A549 (cell line): ENCODE measurements at regions not wholly inside any gene's neighbourhood (a gene's known extent, or its start where the extent isn't known, plus 50 kb on each side); places are given as distances from the start of the nearest gene placed in this dataset.

Source experiments
- ATAC-seq, 2 experiments: fragments of 200-7000 bp in 1 of 2; fragments of >200 bp in 1 of 2; cut with Nextera tagmentation in 1 of 2; cut with Tn5 transposase in 1 of 2; 3 replicates each; pipeline versions ENCODE4 v1.8.0 to v1.9.1; 2018 to 2020; ENCODE audit warnings: mild to moderate bottlenecking in 1 of 2, moderate library complexity in 1 of 2
- CTCF ChIA-PET: fragments of 300-600 bp; sonication (Branson Sonifier 250); formaldehyde crosslinking; extraction: SDS; loops from one replicate; lab custom pipeline; 2021; ENCODE audit warnings: antibody characterized with exemption, inconsistent platforms; lab: Yijun Ruan, JAX
- POLR2A ChIA-PET: fragments of 350-600 bp; formaldehyde crosslinking; extraction: SDS; loops from one replicate; lab custom pipeline; 2021; ENCODE audit warnings: antibody characterized with exemption, inconsistent platforms; lab: Yijun Ruan, JAX
- DNase-seq, 2 experiments: peaks; one replicate each; pipeline versions ENCODE4 v3.0.0 to v3.0.0-alpha.2; 2011 to 2016; ENCODE audit warnings: low read depth in 1 of 2, low spot score in 1 of 2
- FAIRE-seq: peaks from 2 replicates; lab custom pipeline; 2011; peaks lifted over from hg19 to GRCh38; lab: Jason Lieb, UNC
- H3K27ac ChIP-seq, 2 experiments: fragments of >200 bp; sonication (Bioruptor Twin); formaldehyde crosslinking; 3 replicates each; pipeline ENCODE4 v1.5.1; 2016 to 2017
- H3K4me1 ChIP-seq: fragments of >200 bp; sonication (Bioruptor Twin); formaldehyde crosslinking; 3 replicates; pipeline ENCODE4 v1.6.1; 2016
- H3K4me2 ChIP-seq: fragments of >200 bp; sonication (Bioruptor Twin); formaldehyde crosslinking; 3 replicates; pipeline ENCODE4 v1.6.1; 2016
- H3K4me3 ChIP-seq: fragments of >200 bp; sonication (Bioruptor Twin); formaldehyde crosslinking; 3 replicates; pipeline ENCODE4 v1.5.1; 2016
- H3K9me3 ChIP-seq: fragments of >200 bp; sonication (Bioruptor Twin); formaldehyde crosslinking; 3 replicates; pipeline ENCODE4 v1.6.1; 2016
- CBX8 ChIP-seq: fragments of 200-600 bp; sonication (generic); IDR thresholded peaks from 2 replicates; pipeline ENCODE4 v1.6.1; 2016
- CHD2 ChIP-seq: fragments of 150-350 bp; IDR thresholded peaks from 2 replicates; pipeline ENCODE4 v1.6.1; 2014; ENCODE audit warnings: low read length; ENCODE audit not compliant: partially characterized antibody
- CHD4 ChIP-seq: fragments of 200-600 bp; sonication (generic); IDR thresholded peaks from 2 replicates; pipeline ENCODE4 v1.6.1; 2016; ENCODE audit warnings: antibody characterized with exemption, mild to moderate bottlenecking, borderline replicate concordance
- ESRRA ChIP-seq: fragments of 150-350 bp; IDR thresholded peaks from 2 replicates; pipeline ENCODE4 v1.6.1; 2014; ENCODE audit warnings: mild to moderate bottlenecking, low read length, borderline replicate concordance
- FOSB ChIP-seq: fragments of 250-450 bp; sonication (Bioruptor Pico); IDR thresholded peaks from 2 replicates; pipeline ENCODE4 v1.5.0; 2020; ENCODE audit warnings: mild to moderate bottlenecking, moderate library complexity
- FOXS1 ChIP-seq: fragments of 250-450 bp; sonication (Bioruptor Pico); IDR thresholded peaks from 2 replicates; pipeline ENCODE4 v1.5.0; 2020; ENCODE audit warnings: mild to moderate bottlenecking, moderate library complexity
- GATA3 ChIP-seq: IDR thresholded peaks from 2 replicates; pipeline ENCODE4 v1.6.1; 2012; ENCODE audit warnings: borderline replicate concordance
- KDM5A ChIP-seq: fragments of 200-600 bp; sonication (generic); IDR thresholded peaks from 2 replicates; pipeline ENCODE4 v1.6.1; 2016; ENCODE audit warnings: antibody characterized with exemption, mild to moderate bottlenecking
- MAX ChIP-seq: IDR thresholded peaks from 2 replicates; pipeline ENCODE4 v1.6.1; 2012
- MAZ ChIP-seq: fragments of 150-350 bp; IDR thresholded peaks from 2 replicates; pipeline ENCODE4 v1.6.1; 2014; ENCODE audit warnings: antibody characterized with exemption, low read depth, low read length, borderline replicate concordance
- MYC ChIP-seq: IDR thresholded peaks from 2 replicates; pipeline ENCODE4 v1.6.1; 2012; ENCODE audit warnings: mild to moderate bottlenecking, inconsistent platforms, low read length, improper control_type of control experiment, borderline replicate concordance
- NPAS2 ChIP-seq: fragments of 250-450 bp; sonication (Bioruptor Pico); IDR thresholded peaks from 2 replicates; pipeline ENCODE4 v1.8.0; 2022; ENCODE audit warnings: mild to moderate bottlenecking, moderate library complexity, borderline replicate concordance
- NR3C1 ChIP-seq: fragments of >200 bp; sonication (Bioruptor Twin); formaldehyde crosslinking; IDR thresholded peaks from 3 replicates; pipeline ENCODE4 v1.6.1; 2017
- POLR2AphosphoS2 ChIP-seq: conservative IDR thresholded peaks from 2 replicates; pipeline ENCODE4 v1.6.1; 2012; ENCODE audit warnings: low read length, improper control_type of control experiment, inconsistent platforms
- RAD21 ChIP-seq, 2 experiments: fragments of >200 bp in 1 of 2; sonication (Bioruptor Twin) in 1 of 2; formaldehyde crosslinking in 1 of 2; IDR thresholded peaks in 1 of 2; conservative IDR thresholded peaks in 1 of 2; 2 replicates in 1 of 2; 3 replicates in 1 of 2; pipeline ENCODE4 v1.6.1; 2012 to 2018; ENCODE audit warnings: inconsistent platforms in 1 of 2
- RARB ChIP-seq: fragments of 250-450 bp; sonication (Bioruptor Pico); IDR thresholded peaks from 2 replicates; pipeline ENCODE4 v1.8.0; 2021; ENCODE audit warnings: mild to moderate bottlenecking, moderate library complexity
- REST ChIP-seq: fragments of 200-600 bp; sonication (generic); IDR thresholded peaks from 2 replicates; pipeline ENCODE4 v1.6.1; 2016; ENCODE audit warnings: antibody characterized with exemption, mild to moderate bottlenecking, moderate library complexity
- RNF2 ChIP-seq: fragments of 200-600 bp; sonication (generic); IDR thresholded peaks from 2 replicates; pipeline ENCODE4 v1.6.1; 2016; ENCODE audit warnings: low read depth, mild to moderate bottlenecking, antibody characterized with exemption, moderate library complexity, borderline replicate concordance
- SREBF2 ChIP-seq: fragments of 450-650 bp; IDR thresholded peaks from 2 replicates; pipeline ENCODE4 v1.6.1; 2014; ENCODE audit warnings: mild to moderate bottlenecking, moderate library complexity
- TFCP2L1 ChIP-seq: fragments of 250-450 bp; sonication (Bioruptor Pico); IDR thresholded peaks from 2 replicates; pipeline ENCODE4 v1.5.0; 2021; ENCODE audit warnings: mild to moderate bottlenecking
- WGBS: methylation state at CpG from one replicate; pipeline ENCODE4 v1.1.6; 2017; ENCODE audit errors: missing lambda C conversion rate; 5-methylcytosine and 5-hydroxymethylcytosine counted together
- TF ChIP-seq, protein P1 (sequence below): IDR thresholded peaks from 2 replicates; pipeline ENCODE4 v1.6.1; 2012

GRCh38 chr1:199452627-199453026, 574.9 kb upstream of the NR5A2 start:
- WGBS, result 16% methylated on average over 2 of the region's 2 CpGs
- ChIA-PET POLR2A (no interaction called here), CTCF (interaction anchor here (1.4 kb wide), 1 partner anchor 11 kb away, joined by 6 read pairs; no protein-coding TSS in a partner anchor)
- H3K27ac ChIP-seq, result no peak overlapping the region
- H3K4me1 ChIP-seq, result no peaks in the 10 kb centered on the region
- FAIRE-seq, result no peak
- H3K9me3 ChIP-seq, result no peaks in the 10 kb centered on the region
- ATAC-seq, result no peak
- no peak overlapping the region for H3K4me3 ChIP-seq
- TF ChIP-seq RAD21 (conservative IDR thresholded peaks at IDR 0.05 in 1 of 2, IDR thresholded peaks at IDR 0.05 in 1 of 2) (no peak), FOXS1 (no peak), CHD4 (no peak), SREBF2 (no peak), CHD2 (no peak), TFCP2L1 (CRISPR knock-in tag) (no peak), FOSB (CRISPR knock-in tag) (no peak), NPAS2 (no peak), KDM5A (no peak), NR3C1 (no peak), CBX8 (no peak), MAZ (no peak), GATA3 (no peak)
- TF ChIP-seq, protein P1, sequence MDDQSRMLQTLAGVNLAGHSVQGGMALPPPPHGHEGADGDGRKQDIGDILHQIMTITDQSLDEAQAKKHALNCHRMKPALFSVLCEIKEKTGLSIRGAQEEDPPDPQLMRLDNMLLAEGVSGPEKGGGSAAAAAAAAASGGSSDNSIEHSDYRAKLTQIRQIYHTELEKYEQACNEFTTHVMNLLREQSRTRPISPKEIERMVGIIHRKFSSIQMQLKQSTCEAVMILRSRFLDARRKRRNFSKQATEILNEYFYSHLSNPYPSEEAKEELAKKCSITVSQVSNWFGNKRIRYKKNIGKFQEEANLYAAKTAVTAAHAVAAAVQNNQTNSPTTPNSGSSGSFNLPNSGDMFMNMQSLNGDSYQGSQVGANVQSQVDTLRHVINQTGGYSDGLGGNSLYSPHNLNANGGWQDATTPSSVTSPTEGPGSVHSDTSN, result no peak
- DNase-seq, result no peak
- H3K4me2 ChIP-seq, result no peak overlapping the region

DNA sequence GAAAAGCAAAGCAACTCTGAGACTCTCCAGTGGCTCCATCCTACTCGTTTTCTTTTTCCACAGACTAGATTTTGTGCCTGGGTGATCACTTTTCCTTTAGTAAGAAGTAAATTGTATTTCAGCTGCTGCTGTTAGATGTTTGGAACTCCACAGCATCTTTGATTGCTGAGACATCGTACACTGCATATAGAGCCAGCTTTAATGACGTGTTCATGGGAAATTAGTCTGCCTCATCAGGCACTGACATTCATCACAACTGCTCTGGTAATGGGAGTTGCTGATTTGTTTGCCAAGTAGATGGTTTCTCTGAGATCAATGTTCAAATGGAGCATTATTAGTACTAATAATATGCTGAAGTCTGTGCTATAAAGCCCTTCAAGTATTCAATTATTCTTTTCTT, 573.8 kb upstream of the NR5A2 start:
- POLR2A ChIA-PET, result no interaction called here
- no peaks in the 10 kb centered on the region for H3K9me3 ChIP-seq
- no peak for ATAC-seq
- H3K4me1 ChIP-seq, result no peaks in the 10 kb centered on the region
- no peak overlapping the region for H3K4me2 ChIP-seq
- TF ChIP-seq CHD2 (no peak), MAX (no peak), ESRRA (no peak), MYC (no peak), GATA3 (no peak), RARB (CRISPR knock-in tag) (no peak), CBX8 (no peak), RAD21 (conservative IDR thresholded peaks at IDR 0.05 in 1 of 2, IDR thresholded peaks at IDR 0.05 in 1 of 2) (no peak), REST (no peak), POLR2AphosphoS2 (no peak)
- TF ChIP-seq, all 56 proteins: peak for 0
- no peak overlapping the region for H3K27ac ChIP-seq
- no peak overlapping the region for H3K4me3 ChIP-seq
- CTCF ChIA-PET, result no interaction called here
- FAIRE-seq (no peak), DNase-seq (no peak)
- 8% methylated on average over 3 of the region's 3 CpGs for WGBS

DNA sequence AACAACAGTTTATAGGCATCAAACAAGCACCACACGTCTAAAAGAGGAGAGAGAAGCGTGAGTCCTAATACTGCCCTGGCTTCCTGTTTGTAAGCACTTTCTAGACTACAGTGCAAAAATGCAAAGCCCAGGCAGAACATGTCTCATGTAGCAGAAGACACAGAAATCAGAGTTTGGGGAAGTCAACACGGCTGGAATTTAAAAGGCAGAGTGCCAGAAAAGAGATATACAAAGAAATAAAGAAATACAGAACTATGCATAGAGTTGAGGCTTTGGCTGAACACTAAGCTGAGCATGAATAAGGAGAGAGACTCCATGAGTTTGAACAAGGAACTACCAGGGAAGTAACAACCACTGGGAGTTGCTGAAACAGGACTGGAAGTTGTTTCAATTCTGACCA, 566.6 kb upstream of the NR5A2 start:
- Histone ChIP-seq H3K4me2 (no peak overlapping the region), H3K4me3 (no peak overlapping the region), H3K9me3 (no peaks in the 10 kb centered on the region), H3K27ac (no peak overlapping the region), H3K4me1 (no peaks in the 10 kb centered on the region)
- WGBS, result 30% methylated on average over 3 of the region's 3 CpGs
- CTCF ChIA-PET, result no interaction called here
- POLR2A ChIA-PET, result no interaction called here
- TF ChIP-seq RNF2, result no peak
- no peak for DNase-seq
- no peak for ATAC-seq
- FAIRE-seq, result no peak
